NCI-H2029 treated with DMSO at 0.1 percent for 48 hours (cell line): ENCODE measurements at regions not wholly inside any gene's neighbourhood (a gene's known extent, or its start where the extent isn't known, plus 50 kb on each side); places are given as distances from the start of the nearest gene placed in this dataset.
A peak's percentile ranks its signal among the peaks of the same experiment; 100 is the strongest.
"Not testable (repeated sequence)": the region's sequence is repeated elsewhere in the genome, so short reads cannot be mapped to it uniquely, and the experiment has no call there.

ENCODE experiments used
- DNase-seq: peaks from one replicate; lab custom pipeline; 2025; lab: John Stamatoyannopoulos, UW

- DNase-seq = no peak
Observed at GRCh38 chr18:22816266-22817176, 116.6 kb upstream of the RBBP8 start.

GRCh38 chr18:22817844-22818243 is 115.3 kb upstream of the RBBP8 start:
- no peak for DNase-seq

DNA sequence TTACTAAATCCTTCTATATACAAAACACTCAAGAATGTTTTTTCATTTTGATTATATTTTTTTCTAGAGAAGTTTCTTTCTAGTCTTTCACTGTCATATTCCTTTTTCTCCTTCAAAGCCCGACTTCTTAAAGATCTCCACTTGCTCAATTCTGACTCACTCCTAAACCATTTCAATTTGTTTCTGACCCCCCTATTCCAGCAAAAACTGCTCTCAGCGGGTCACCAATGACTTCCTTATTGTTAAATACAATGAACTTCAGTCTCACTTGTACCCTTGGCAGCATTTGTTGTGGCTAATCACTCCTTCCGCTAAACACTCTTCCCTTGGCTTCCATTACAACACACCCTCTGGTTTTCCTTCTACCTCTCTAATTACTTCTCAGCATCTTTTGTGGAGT is 111.1 kb upstream of the RBBP8 start:
- no peak for DNase-seq

- DNase-seq = no peak
Observed at GRCh38 chr18:22822841-22823508, 110.2 kb upstream of the RBBP8 start.

DNA sequence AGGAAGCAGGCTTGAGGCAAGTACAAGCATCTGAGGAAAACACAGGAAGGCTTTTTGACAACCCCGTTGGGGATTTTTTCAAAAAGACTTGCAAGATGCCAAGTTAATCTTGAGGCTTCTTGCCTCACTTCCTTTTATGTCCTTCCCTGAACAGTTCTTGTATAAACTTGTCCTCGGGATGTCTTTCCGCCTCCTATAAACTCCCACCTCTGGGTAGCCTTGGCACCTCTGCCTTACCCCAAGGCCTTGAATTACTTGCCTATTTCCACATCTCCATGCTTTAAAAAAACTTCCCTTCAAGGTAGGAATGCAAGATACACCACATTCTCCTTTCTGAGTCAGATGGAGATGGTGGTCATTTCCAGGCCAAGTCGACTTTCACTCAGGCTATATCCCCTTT is 106.4 kb upstream of the RBBP8 start:
- no peak for DNase-seq

GRCh38 chr18:22827216-22827615 is 105.9 kb upstream of the RBBP8 start:
- DNase-seq = no peak

GRCh38 chr18:22827741-22828140 is 105.4 kb upstream of the RBBP8 start:
- no peak for DNase-seq

DNA sequence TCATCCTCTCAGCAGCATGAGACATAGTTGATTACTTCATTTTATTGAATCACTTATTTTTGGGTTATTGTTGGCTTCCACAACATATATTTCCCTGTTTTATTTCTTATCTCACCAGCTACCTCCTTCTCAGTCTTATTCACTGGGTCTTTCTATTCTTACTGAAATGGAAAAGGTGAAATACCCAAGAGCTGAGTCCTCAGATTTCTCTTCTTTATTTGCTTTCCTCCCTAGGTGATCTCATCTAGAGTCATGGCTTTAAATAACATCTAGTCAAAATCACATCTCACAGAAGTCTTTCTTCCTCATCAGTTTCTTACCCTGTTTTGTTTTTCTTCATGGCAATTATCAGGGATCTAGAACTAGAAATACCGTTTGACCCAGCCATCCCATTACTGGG is 105.0 kb upstream of the RBBP8 start:
- no peak for DNase-seq

GRCh38 chr18:22828583-22828982 is 104.5 kb upstream of the RBBP8 start:
- DNase-seq = not testable (repeated sequence)

- peak; percentile 49 for DNase-seq
Observed at GRCh38 chr18:22829781-22830180, 103.3 kb upstream of the RBBP8 start.

- no peak for DNase-seq
Observed at GRCh38 chr18:22830511-22830910, 102.6 kb upstream of the RBBP8 start.

DNA sequence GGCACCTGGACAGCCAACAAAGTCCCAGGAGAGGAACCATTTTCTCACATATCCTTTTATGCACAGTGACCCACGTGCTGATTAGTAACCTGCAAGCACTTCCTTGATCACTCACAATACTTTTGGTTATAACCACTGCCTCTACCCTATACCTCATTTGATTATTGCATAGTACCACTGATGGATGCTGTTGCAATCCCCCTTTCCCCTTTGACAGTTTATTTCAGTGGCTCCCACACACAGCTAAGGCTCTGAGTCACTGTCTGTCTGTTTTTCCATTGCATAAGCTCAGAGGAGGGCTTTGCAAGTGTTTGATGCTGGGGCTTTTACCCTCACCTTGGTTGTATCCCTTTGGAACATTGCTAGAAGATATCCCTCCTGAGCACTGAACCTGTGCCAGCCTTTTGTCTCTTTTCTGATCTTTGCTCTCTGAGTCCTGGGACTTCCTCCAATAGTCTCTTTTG is 101.7 kb upstream of the RBBP8 start:
- no peak for DNase-seq

- DNase-seq = no peak
Observed at GRCh38 chr18:22836932-22837331, 96.2 kb upstream of the RBBP8 start.

DNA sequence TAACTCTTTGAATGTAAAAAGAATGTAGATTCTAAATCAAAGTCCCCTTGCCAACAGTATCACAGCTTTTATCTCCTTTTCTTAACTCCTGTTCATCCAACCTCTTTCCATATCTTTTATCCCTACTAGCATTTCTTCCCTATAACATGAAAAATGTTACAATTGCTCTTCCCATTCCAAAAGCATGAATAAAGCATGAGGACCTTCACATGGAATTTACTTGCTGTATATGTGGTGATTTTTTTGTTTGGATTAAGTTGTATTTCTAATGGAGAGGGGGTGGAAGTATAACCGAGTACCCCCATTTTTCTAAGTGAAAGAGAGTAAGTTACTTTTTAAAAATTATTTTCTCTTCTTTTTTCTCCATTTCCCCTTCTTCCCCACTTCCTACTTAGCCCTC is 94.9 kb upstream of the RBBP8 start:
- DNase-seq = no peak

GRCh38 chr18:22838639-22839277 is 94.4 kb upstream of the RBBP8 start:
- DNase-seq = no peak

- DNase-seq = no peak
Observed at GRCh38 chr18:22839340-22839821, 93.7 kb upstream of the RBBP8 start.

GRCh38 chr18:22840606-22841144 is 92.5 kb upstream of the RBBP8 start:
- DNase-seq = no peak

GRCh38 chr18:22841840-22842239 is 91.3 kb upstream of the RBBP8 start:
- DNase-seq = no peak

DNA sequence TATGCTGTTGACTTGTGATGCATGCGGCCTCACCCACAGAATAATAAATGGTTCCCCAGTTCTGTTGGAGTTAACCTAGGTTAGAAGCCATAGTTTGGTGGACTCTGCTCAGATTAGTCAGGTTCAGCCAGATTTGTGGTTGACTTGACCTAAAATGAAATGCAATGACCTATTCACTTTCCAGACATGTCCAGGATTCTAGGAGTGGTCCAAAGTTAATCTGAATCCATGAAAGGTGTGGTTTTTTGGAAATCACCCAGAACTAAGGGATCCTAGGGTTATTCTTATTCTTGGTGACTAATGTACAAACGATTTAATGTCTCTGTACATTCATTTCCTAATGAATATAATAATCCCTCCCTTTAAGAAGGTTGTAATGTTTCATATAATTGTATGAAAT is 88.9 kb upstream of the RBBP8 start:
- DNase-seq = no peak

GRCh38 chr18:22844628-22845027 is 88.5 kb upstream of the RBBP8 start:
- DNase-seq = no peak

- DNase-seq = no peak
Observed at GRCh38 chr18:22846088-22846683, 86.9 kb upstream of the RBBP8 start.

- no peak for DNase-seq
Observed at GRCh38 chr18:22846697-22847096, 86.4 kb upstream of the RBBP8 start.
